Ramos (cell line): ENCODE measurements at regions not wholly inside any gene's neighbourhood (a gene's known extent, or its start where the extent isn't known, plus 50 kb on each side); places are given as distances from the start of the nearest gene placed in this dataset.
"Not testable (repeated sequence)": the region's sequence is repeated elsewhere in the genome, so short reads cannot be mapped to it uniquely, and the experiment has no call there.

ENCODE experiments used
- in situ Hi-C: fragments of 300-500 bp; cut with MboI; formaldehyde crosslinking; loops from one replicate; pipeline ENCODE4 v1.14.3; 2022; ENCODE audit warnings: low sequenced_read_pairs; ENCODE audit not compliant: unreplicated experiment

DNA sequence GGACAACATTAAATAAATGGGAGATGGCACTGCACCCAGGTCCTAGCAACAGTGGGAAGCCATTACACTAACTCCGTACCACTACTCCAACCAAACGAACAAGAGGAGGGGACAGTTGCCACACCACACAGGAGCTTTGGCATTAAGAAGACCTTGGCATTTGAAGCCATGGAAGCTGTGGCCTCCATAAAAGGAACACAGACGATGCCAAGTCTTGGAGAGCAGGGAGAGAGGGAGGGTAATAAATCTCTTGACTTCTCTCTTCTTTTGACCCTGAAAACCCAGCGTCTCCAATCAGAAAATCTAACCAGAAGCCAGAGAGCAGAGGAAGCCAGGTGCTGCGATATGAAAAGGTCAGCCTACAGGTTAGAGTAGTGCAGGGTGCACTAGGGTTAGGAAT lies 338.8 kb upstream of the TMEM132C start:
- in situ Hi-C loops = no loop called here

DNA sequence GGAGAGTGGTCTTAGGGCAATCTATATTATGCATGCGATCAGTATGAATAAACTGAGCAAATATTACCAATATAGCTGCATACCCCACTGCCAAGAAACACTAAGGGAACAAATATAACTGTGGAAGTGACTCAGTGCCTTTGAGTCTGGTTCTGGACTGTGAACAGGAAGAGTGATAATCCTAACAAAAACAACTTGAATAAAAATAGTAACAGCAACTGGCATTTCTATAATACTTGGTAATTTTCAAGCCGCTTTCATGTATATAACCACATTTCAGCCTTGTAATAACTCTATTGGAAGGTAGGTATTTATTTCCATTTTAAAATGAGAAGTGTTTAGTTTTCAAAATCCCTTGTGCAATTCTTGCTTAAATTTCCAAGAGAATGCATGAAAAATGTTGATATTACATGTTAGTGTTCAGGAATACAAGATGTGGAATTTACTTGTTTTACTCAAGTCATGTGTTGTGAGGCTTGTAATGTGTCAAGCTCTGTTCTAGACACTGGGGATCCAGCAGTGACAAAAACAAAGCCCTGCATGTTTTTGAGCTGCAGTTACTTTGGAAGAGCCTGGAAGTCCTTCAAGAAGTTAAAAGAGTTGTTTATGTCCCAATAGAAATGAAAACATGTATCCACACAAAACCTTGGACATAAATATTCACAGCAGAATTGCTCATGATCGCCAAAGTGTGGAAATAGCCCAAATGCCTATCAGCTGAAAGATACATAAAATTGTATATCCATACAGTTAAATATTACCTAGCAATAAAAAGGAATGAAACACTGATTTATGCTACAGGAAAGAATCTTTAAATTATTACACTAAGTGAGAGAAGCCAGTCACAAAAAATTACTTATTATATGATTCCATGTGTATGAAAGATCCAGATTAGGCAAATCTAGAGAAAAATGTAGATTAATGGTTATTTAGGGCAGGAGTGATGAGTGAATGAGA lies 338.1 kb upstream of the TMEM132C start:
- in situ Hi-C loops = no loop called here

DNA sequence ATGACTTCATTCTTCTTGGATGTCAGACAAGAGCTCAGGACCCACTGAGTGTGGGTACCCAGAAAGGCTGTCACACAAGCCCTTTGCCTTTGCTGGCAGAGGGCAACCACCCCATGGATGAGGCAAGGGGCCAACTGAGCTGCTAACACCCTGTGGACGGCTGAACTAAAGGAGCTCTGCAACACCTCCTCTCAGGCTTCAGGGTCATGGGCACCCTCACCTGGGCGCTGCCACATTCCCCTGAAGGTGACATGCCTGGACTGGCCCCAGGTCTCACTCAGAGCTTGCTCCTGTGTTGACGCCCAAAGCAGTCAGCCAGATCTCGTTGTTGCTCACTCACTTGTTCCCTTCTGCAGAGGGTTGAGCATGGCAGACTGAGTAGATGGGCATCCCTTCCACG lies 336.8 kb upstream of the TMEM132C start:
- in situ Hi-C loops = no loop called here

DNA sequence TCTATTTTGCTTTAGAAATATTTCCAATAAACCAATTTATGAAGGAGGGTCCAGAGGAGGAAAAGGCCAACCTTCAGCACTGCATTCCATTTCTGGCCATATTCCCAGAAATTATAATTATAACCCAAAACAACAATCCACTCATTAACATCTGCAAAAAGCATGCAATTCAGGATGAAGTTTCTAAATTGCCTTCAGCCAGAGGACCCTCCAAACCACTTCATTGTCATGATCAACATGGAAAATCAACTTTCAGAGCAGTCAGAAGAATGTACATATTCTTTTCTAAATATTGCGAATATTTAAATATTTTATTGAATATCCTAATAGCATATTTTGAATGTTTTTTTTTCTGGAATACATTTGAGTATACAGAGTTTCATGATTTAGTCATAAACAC lies 332.6 kb upstream of the TMEM132C start:
- in situ Hi-C loops = no loop called here

DNA sequence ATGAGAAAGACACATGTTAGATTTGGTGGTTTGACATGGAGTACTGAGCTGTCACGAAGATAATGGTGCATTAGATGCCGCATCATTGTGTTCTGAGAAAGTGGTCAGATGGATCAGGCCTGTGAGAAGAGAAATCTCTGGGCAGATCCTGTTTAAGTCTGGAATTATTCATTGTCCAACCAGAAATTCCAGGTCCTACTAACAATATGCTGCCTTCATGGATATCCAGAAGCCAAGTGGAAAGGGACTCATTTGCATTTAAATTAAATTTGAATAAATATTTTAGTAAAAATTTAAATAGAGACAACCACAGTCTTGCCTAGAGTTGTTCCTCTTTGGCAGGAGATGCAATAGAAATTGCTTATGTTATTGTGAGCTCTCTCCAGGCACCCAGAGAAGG lies 330.5 kb upstream of the TMEM132C start:
- in situ Hi-C loops = no loop called here

DNA sequence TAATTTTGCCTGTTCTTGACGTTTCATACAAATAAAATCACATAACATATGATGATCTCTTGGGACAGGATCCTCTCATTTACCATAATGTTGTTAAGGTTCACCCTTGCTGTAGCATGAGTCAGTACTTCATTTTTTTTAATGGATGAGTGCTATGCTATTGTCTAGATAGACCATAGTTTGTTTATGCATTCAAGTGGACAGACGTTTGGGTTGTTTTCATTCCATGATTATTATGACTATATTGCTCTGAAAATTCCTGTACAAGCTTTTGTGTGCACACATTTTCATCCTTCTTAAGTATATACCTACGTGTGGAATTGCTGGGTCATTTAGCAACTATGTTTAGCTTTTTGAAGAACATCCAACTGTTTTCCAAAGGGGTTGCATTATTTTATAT lies 325.6 kb upstream of the TMEM132C start:
- in situ Hi-C loops = no loop called here

DNA sequence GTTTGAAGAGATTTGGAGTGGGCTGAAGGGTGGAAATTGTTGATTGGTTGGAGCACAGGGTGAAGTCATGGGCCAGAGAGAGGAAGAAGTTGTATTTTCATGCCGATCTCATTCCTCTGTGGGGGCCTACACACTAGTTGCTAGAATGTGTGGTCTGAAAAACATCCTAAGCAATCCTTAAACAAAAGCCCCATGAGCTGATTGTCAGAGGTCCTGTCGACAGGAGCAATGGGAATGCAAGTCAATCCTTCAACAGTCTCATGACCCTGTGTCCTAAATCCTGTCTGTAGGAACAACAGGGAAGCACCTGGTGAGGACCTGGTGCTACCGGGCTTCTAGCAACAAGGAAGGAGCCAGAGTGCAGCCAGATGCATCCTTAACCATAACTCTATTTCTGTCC lies 324.0 kb upstream of the TMEM132C start:
- in situ Hi-C loops = no loop called here

DNA sequence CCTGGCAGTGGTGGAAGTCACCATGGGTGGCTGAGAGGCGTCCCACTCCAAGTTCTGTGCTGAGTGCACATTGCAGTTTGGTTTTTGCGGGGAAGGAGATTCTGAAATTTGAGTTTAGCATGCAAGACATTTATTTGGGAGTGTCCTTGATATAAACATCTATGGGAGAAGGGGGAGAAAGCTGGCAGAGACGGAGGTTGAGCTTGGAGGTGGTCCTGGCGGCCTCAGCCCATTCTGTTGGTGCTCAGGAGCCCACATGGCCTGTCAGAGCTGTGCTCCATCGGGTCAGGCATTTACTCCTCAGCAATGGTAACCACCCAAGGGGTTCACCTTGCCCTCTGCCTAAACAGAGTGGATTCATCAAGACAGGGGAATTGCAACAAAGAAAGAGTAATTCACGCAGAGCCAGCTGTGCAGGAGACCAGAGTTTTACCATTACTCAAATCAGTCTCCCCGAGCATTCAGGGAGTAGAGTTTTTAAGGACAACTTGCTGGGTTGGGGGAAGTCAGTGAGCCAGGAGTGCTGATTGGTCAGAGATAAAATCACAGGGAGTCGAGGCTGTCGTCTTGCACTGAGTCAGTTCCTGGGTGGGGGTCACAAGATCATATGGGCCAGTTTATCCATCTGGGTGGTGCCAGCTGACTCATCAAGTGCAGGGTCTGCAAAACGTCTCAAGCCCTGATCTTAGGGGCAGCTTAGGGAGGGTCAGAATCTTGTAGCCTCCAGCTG lies 323.3 kb upstream of the TMEM132C start:
- in situ Hi-C loops = no loop called here

DNA sequence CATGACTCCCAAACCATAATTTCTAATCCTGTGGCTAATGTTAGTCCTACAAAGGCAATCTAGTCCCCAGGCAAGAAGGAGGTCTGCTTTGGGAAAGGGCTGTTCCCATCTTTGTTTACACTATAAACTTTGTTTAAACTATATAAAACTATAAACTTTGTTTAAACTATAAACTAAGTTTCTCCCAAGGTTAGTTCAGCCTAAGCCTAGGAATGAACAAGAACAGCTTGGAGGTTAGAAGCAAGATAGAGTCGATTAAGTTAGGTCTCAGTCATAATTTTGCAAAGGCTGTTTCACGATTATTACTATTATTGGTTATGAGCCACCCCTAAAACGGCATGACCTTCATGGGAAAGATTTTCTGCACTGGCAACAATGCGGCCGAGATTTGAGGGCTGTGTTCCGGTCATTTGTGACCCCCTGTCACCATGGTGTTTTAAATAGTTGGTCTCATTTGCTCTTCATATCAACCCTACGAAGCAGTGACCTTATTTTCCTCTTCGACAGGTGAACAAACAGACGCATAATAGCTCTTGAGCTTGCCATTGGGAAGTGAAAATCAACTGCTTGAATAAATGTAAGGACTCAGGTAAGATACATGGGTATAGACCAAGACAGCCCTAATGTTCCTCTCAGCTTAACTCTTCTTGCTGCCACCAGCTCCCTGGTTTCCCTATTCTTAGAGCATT lies 322.6 kb upstream of the TMEM132C start:
- in situ Hi-C loops = no loop called here

DNA sequence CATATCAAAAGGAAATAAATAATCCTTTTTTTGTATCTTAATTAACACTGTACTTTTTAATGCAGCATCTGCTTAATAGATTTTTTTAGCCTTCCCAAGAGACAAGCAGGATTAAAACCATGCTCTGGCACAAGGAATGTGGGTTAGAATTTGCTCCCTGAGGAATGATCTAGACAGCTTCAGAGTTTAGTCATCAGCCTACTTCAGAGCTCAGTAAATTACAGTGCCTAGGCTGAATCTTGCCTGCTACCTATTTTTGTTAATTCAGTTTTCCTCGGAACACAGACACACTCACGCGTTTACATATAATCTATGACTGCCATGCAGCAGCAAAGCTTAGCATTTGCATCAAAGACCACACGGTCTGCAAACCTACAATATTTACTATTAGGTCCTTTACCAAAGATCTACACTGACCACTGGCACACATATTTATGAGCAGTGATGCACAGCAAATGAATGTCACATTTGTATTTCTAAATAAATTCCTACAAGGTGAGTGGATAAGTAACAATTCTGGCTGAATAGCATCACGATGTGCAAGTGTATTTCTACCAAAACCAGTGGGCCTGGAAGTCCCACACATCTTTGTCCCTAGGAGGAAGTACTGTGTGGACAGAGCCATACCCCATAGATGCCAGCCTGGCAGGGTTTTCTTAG lies 309.8 kb upstream of the TMEM132C start:
- in situ Hi-C loops = no loop called here

DNA sequence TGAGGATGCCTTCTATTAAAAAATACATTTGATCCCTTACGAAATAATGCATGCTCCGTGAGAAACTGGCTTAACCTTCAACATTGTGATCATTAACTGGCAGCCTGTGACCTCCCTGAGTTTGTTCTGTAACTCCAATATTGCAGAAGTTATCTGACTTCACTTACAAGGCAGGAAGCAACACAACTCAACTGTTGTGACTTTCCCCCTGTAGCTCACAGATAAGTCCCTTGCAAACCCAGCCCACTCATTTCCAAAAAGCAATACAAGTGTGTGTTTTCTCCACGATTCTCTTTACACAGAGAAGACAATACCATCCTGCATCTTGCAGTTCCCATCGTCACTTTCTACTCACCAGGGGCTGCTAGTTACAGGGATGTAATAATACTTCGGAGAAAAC lies 304.7 kb upstream of the TMEM132C start:
- in situ Hi-C loops = no loop called here

DNA sequence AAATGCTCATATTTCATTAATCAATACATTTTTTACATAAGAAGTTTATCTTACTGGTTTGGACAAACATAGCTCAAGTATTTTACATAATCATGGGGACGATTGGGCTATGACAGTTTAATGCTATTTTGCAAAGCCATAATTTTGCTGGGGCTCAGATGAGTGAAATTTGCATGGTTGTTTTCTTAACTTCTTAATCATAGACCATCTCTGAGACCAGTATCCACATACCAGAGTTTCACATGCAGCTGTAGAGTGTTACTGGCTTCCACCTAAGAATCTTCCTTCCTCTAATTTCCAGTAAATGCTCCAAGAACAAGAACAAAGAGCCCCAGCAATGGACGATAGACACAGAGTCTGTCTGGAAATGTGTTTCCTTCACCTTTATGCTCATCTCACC lies 303.0 kb upstream of the TMEM132C start:
- in situ Hi-C loops = no loop called here

DNA sequence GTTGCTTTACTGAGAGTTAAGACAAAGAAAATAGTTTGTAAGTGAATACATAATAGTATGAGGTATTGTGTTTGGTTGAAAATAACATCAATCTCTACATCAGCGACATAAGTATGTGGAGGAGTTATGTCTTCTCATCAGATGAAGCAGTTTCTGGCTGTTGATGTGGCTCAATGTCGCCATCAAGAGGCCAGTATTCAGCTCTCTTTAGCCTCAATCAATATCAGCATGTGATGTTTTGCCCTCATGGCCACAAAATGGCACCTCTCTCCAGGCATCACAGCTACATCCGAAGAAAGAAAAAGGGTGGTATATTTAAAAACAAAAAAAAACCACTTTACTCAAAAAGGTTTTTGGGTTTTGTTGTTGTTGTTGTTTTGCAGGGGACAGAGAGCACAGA lies 302.3 kb upstream of the TMEM132C start:
- in situ Hi-C loops = no loop called here

DNA sequence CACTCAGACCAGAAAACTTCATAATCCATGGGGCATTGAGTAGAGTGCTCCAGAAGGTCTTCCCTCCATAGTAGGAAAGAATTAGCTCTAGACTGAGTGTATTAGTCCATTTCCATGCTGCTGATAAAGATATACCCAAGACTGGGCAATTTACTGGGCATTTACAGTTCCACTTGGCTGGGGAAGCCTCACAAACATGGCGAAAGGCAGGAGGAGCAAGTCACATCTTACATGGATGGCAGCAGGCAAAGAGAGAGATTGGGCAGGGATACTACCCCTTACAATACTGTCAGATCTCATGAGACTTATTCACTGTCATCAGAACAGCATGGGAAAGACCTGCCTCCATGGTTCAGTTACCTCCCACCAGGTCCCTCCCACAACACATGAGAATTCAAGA lies 300.6 kb upstream of the TMEM132C start:
- in situ Hi-C loops = no loop called here

DNA sequence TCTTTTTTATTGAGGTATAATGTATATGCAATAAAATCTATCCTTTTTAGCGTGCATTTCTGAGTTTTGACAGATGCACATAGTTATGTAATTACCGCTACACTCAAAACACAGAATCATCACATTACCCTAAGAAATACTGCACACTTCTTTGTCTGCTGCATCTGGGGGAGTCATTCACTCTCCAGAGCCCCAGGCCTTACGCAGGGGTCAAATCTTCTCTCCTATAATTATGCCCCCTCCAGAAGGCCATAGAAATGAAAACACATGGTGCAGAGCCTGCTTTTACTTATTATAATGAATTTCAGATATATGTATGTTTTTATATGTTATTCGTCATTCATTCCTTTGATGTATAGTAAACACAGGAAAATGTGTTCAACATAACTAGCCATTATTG lies 296.5 kb upstream of the TMEM132C start:
- in situ Hi-C loops = no loop called here

DNA sequence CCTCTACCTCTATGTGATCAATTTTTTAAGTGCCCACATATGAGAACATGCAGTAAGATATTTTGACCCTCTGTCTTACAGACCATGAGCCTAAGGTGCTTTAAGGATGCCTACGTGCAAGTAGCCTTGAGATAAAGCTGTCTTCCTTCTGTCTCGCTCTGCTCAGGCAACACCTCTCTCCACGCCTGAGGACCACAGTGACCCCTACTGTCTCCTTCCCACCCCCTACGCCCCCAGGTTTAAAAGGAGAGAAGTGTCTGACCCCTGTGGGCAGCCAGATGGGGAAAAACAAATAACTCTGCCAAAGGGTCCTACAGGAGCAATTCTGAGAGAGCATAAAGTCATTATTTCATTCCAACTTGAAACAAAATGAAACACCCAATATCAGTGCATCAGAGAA lies 286.4 kb upstream of the TMEM132C start:
- in situ Hi-C loops = no loop called here

DNA sequence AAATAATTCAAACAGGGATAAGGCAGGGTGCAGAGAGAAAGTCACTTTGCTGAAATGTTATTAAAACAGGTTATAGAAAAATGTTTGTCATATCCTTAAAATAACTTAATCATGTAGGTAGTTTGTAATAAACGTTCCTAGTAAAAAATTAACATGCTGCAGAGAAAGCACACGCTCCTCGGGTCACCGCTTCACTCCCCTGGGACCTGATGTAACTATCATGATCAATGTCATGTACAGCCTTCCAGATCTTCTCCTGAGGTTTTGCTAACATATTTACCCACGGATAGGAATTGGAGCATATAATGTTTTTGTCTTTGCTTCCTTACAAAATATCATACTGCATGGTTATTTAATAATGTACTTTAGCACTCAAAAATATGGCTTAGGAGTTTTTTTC lies 285.1 kb upstream of the TMEM132C start:
- in situ Hi-C loops = no loop called here

DNA sequence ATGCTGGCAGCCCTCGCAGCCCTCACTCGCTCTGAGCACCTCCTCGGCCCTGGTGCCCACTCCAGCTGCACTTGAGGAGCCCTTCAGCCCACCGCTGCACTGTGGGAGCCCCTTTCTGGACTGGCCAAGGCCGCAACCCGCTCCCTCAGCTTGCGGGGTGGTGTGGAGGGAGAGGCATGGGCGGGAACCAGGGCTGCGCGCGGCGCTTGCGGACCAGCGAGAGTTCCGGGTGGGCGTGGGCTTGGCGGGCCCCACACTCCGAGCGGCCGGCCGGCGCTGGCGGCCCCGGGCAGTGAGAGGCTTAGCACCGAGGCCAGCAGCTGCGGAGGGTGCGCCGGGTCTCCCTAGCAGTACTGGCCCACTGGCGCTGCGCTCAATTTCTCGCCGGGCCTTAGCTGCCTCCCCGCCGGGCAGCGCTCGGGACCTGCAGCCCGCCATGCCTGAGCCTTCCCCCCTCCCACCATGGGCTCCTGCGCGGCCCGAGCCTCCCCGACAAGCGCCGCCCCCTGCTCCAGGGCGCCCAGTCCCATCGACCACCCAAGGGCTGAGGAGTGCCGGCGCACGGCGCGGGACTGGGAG lies 283.7 kb upstream of the TMEM132C start:
- in situ Hi-C loops = not testable (repeated sequence)

DNA sequence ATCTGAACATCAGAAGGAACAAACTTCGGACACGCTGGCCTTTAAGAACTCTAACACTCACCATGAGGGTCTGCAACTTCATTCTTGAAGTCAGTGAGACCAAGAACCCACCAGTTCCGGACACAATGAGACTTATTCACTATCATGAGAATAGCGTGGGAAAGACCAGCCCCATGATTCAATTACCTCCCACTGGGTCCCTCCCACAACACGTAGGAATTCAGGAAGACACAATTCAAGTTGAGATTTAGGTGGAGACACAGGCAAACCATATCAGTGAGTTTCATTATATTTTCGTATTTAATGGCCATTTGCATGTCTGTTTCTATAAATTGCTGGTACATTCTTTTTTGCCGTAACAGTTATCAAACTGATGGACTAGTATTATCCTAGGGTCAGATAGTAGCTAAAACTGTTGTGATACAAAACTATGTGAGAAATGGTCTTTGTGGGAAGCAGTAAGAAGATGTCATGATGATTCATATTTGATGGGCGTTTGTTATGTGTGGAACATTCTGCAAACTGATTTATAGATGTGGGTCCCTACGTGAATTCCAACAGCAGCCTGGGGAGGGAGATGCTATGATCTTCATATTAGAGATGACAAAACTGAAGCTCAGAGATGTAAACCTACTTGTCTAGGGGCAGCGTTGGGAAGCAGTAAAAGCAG lies 282.4 kb upstream of the TMEM132C start:
- in situ Hi-C loops = no loop called here
